SIG-M5 treated with dmso at 0.1 percent for 504 hours (cell line): ENCODE measurements at regions not wholly inside any gene's neighbourhood (a gene's known extent, or its start where the extent isn't known, plus 50 kb on each side); places are given as distances from the start of the nearest gene placed in this dataset.
"Not testable (repeated sequence)": the region's sequence is repeated elsewhere in the genome, so short reads cannot be mapped to it uniquely, and the experiment has no call there.

ENCODE experiments used
- DNase-seq: peaks from one replicate; lab custom pipeline; 2025; ENCODE audit not compliant: unreplicated experiment; lab: John Stamatoyannopoulos, UW

DNA sequence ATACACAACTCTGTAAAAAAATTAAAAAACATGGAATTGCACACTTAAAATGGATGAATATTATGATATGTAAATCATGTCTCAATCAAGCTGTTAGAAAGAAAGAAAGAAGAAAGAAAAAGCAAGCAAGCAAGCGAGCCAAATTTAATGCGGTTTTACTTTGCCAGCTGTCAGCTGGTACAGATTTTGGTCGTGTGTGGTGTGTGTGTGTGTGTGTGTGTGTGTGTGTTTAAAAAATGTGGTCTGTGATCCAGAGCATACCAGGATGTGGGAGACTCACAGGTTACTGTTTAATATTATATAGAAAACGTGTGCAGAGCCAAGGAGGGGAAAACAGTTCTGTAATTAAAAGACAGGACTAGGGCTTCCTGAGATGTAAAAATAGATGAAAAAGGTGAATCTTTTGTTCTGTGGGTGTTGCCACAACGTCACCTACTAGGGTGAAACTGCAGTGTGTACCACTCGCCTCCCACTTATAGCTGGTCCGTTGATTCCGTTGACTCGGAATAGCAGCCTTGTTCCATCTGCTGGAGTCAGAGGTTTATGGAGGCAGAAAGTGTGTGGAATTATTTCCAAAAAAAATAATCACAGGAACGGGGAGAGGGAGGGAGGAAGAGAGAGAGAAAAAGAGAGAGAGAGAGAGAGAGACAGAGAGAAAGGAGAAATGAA lies 197.7 kb downstream of the BCAS1 start:
- DNase-seq, result no peak

- no peak for DNase-seq
Observed at GRCh38 chr20:53872081-53872541, 198.3 kb downstream of the BCAS1 start.

GRCh38 chr20:53871541-53871940 lies 198.9 kb downstream of the BCAS1 start:
- no peak for DNase-seq

- peak; percentile 85 for DNase-seq
Observed at GRCh38 chr20:53870426-53871315, 199.7 kb downstream of the BCAS1 start.

DNA sequence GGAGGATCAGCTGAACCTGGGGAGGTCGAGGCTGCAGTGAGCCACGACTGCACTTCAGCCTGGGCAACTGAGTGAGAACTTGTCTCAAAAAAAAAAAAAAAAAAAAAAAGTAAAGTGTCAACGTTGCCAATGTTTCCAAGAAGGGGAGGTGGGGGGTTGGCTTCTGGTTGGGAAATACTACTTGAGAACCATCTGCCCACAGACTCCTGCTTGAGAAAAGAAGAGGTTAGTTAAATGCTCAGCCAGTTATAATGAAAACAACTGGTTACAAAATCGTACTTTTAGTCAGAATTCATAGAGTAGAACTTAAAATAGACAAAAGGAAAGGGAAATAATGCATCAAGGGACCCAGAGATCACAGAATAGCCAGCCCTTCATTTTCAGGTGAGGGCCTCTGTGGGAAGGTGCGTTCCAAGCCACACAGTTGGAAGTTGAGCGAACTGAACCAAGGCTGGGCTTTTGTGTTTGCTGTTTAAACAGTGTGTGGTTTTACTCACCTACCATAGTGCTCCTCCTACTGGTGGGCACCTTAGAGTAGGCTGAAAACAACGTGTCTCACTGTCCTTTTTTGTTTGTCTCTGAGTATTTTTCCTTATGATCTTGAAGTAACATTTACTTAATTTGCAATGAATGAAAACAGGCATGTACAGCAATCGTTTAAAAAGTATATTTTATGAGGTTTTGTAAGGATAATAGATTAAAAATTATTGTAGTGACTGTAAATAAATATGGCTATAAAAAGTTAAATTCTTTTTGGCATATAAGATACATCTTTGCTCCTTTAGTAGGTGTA lies 200.7 kb downstream of the BCAS1 start:
- DNase-seq, result peak; percentile 100

GRCh38 chr20:53867741-53868351 lies 202.5 kb downstream of the BCAS1 start:
- no peak for DNase-seq

DNA sequence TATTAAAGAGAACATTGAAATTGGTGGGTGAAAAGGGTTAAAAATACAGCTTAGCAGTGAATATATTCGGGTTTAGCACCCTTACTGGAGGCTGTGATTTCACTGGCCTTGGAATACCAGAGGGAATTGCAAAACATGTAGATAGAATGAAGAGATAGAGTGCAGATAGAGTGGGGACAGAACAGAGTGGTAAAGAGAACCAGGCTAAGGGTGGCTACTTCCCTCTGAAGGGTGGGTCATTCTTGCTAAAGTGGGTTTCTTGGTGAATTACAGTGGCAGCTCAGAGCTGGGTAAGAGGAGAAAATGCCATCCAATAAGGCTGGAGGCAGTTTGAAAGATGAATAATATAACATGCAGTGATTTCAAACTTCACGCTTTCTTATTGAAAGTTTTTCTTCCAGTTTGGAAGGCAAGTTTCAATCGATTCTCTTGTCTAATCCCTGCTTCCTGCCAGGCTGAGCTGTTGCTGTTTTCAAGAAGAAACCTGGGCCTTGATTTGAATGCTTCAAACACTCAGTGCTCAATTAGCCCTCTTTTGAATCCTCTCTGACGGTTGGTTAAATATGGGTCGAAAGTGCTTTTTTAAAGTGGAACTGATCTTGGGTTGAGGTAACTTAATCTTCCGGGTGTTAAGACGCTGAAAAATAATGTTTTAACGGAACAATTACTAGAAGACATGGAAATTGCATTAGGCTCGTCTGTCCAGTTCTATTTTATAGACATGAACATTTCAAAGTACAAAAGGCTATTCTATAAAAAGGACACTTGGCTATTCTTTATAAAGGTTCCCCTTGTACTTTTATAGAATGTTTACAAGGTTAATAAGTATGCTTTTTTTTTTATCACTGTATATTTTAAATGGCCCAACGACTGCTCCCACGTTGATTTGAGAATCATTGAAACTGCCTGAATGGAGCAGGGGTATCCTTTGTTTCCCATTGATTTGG lies 203.3 kb downstream of the BCAS1 start:
- peak; percentile 74 for DNase-seq

- peak; percentile 100 for DNase-seq
Observed at GRCh38 chr20:53865901-53866793, 204.2 kb downstream of the BCAS1 start.

- peak; percentile 99 for DNase-seq
Observed at GRCh38 chr20:53864765-53865683, 205.4 kb downstream of the BCAS1 start.

GRCh38 chr20:53863923-53864641 lies 206.3 kb downstream of the BCAS1 start:
- DNase-seq, result peak; percentile 100

DNA sequence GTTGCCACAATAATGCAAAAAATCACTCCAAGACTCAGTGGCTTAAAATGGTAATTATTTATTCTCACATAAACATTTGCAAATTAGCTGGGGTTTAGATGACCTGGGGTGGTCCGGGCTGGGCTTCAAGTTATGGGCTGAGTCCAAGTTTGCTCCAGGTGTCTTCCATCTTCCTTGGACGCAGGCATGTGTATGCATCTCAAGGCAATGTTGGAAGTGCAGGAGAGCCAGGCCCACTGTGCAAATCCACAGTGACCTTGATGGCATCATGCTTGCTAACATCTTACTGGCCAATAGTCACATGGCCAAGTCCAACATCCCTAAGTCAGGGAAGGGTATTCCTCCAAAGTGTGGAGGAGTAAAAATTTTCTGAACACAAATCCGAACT lies 206.9 kb downstream of the BCAS1 start:
- not testable (repeated sequence) for DNase-seq

DNA sequence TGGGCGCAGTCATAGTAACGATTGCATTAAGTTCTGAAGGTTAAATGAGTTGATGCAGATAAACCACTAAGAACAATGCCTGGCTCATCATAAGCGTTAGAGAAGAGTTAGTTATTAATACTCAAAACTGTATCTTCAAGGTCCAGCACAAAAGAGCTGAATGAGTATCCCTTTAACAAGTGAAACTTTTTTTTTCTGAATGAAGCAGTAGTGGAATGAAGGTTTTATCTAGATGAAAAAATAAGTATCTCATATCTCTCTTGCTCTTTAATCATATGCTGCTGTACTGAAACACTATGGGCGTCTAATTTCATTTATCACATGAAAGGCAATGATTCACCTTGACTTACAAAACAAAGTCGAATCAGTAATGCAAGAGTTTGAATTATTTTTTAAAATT lies 207.4 kb downstream of the BCAS1 start:
- not testable (repeated sequence) for DNase-seq

GRCh38 chr20:53862490-53862889 lies 207.9 kb downstream of the BCAS1 start:
- DNase-seq, result not testable (repeated sequence)

DNA sequence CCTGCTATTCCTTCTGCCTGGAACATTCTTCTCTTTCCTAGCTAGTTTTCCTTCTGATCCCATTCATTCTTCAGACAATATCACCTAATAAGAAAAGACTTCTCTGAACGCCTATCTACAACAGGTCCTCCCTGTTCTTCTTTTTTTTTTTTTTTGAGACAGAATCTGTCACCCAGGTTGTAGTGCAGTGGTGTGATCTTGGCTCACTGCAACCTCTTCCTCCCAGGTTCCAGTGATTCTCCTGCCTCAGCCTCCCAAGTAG lies 208.3 kb downstream of the BCAS1 start:
- not testable (repeated sequence) for DNase-seq

DNA sequence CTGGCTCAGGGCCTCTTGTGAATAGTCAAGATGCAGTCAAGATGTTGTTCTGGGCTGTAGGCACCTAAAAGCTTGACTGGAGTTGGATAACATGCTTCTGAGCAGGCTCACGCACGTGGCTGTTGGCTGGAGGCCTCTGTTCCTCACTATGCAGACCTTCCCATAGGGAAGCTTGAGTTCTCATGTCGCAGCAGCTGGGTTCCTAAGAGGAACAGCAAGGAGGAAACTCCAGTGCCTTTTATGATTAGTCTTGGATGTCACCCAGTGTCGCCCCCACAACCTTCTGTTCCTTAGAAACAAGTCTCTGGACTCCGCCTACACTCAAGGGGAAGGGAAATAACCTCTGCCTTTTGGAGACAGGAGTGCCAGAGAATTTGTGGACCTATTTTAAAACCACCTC lies 210.7 kb downstream of the BCAS1 start:
- no peak for DNase-seq

DNA sequence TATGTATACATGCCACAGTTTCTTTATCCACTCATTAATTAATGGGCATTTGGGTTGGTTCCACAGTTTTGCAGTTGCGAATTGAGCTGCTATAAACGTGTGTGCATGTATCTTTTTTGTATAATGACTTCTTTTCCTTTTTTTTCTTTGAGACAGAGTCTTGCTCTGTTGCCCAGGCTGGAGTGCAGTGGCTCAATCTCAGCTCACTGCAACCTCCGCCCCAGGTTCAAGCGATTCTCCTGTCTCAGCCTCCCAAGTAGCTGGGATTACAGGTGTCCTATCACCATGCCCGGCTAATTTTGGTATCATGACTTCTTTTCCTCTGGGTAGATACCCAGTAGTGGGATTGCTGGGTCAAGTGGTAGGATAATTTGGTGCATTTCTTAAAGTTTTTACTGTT lies 211.4 kb downstream of the BCAS1 start:
- not testable (repeated sequence) for DNase-seq

GRCh38 chr20:53858516-53858915 lies 211.9 kb downstream of the BCAS1 start:
- not testable (repeated sequence) for DNase-seq
